Astrocyte (in vitro differentiated cells and primary cell): ENCODE measurements at regions not wholly inside any gene's neighbourhood (a gene's known extent, or its start where the extent isn't known, plus 50 kb on each side); places are given as distances from the start of the nearest gene placed in this dataset.

ENCODE experiments used
- CTCF ChIP-seq: IDR thresholded peaks from 2 replicates; pipeline ENCODE4 v1.5.1; 2011; ENCODE audit warnings: low read depth, mild to moderate bottlenecking, inconsistent platforms, low read length, moderate library complexity; ENCODE audit not compliant: insufficient read depth
- EZH2 ChIP-seq: IDR thresholded peaks from 2 replicates; pipeline ENCODE4 v1.6.1; 2012; ENCODE audit warnings: mild to moderate bottlenecking, low read length, inconsistent platforms; ENCODE audit not compliant: insufficient read depth

- TF ChIP-seq CTCF (no peak), EZH2 (no peak)
Measured at GRCh38 chr3:55329849-55330248, 157.3 kb downstream of the WNT5A start.
